WTC11 (cell line): ENCODE measurements at regions not wholly inside any gene's neighbourhood (a gene's known extent, or its start where the extent isn't known, plus 50 kb on each side); places are given as distances from the start of the nearest gene placed in this dataset.

ENCODE experiments used
- ATAC-seq: fragments of 200-7000 bp; cut with Tn5 transposase; 2 replicates; pipeline ENCODE4 v1.10.0; 2021; ENCODE audit warnings: mild to moderate bottlenecking, moderate library complexity
- CTCF ChIA-PET: fragments of 300-600 bp; sonication (Branson Sonifier 250); formaldehyde crosslinking; loops from one replicate; lab custom pipeline; 2021; ENCODE audit warnings: antibody characterized with exemption; lab: Charles Lee
- POLR2A ChIA-PET: fragments of 350-600 bp; sonication (Branson Sonifier 250); formaldehyde crosslinking; loops from one replicate; lab custom pipeline; 2021; ENCODE audit warnings: antibody characterized with exemption; lab: Charles Lee
- DNase-seq: peaks from one replicate; pipeline ENCODE4 v3.0.0; 2021; ENCODE audit warnings: low spot score
- H3K27ac Mint-ChIP-seq: 2 replicates; pipeline ENCODE4 v1.8.0; 2021; ENCODE audit warnings: mixed read lengths
- H3K27me3 Mint-ChIP-seq: 2 replicates; pipeline ENCODE4 v1.8.0; 2021; ENCODE audit warnings: low read depth, mild to moderate bottlenecking, moderate library complexity, mixed read lengths
- H3K36me3 Mint-ChIP-seq: 2 replicates; pipeline ENCODE4 v1.8.0; 2021; ENCODE audit warnings: mixed read lengths
- H3K4me1 Mint-ChIP-seq: 2 replicates; pipeline ENCODE4 v1.8.0; 2022; ENCODE audit warnings: mixed read lengths
- H3K4me3 Mint-ChIP-seq: 2 replicates; pipeline ENCODE4 v1.8.0; 2021; ENCODE audit warnings: mild to moderate bottlenecking, moderate library complexity, mixed read lengths
- H3K9me3 Mint-ChIP-seq: 2 replicates; pipeline ENCODE4 v1.8.0; 2021; ENCODE audit warnings: mixed read lengths
- ETV6 ChIP-seq: sonication (generic); formaldehyde crosslinking; IDR thresholded peaks from 2 replicates; pipeline ENCODE4 v1.8.1; 2022; ENCODE audit warnings: mild to moderate bottlenecking, missing genetic modification reagents
- FOXJ3 ChIP-seq: sonication (generic); formaldehyde crosslinking; IDR thresholded peaks from 2 replicates; pipeline ENCODE4 v1.9.0; 2021; ENCODE audit warnings: missing genetic modification reagents, mild to moderate bottlenecking, borderline replicate concordance
- FOXK1 ChIP-seq: sonication (generic); formaldehyde crosslinking; IDR thresholded peaks from 2 replicates; pipeline ENCODE4 v1.8.0; 2022; ENCODE audit warnings: mild to moderate bottlenecking, moderate library complexity, missing genetic modification reagents
- KAT7 ChIP-seq: sonication (generic); formaldehyde crosslinking; IDR thresholded peaks from 2 replicates; pipeline ENCODE4 v1.8.1; 2023; ENCODE audit warnings: missing genetic modification reagents, mild to moderate bottlenecking, borderline replicate concordance
- OVOL2 ChIP-seq: fragments of 250-450 bp; sonication (Bioruptor Pico); IDR thresholded peaks from 2 replicates; pipeline ENCODE4 v1.9.0; 2021; ENCODE audit warnings: mild to moderate bottlenecking, borderline replicate concordance
- RORB ChIP-seq: fragments of 250-450 bp; sonication (Bioruptor Pico); IDR thresholded peaks from 2 replicates; pipeline ENCODE4 v1.9.0; 2021; ENCODE audit warnings: mild to moderate bottlenecking
- TCF7 ChIP-seq: sonication (generic); formaldehyde crosslinking; IDR thresholded peaks from 2 replicates; pipeline ENCODE4 v1.8.0; 2022; ENCODE audit warnings: mild to moderate bottlenecking, low read depth, missing genetic modification reagents, moderate library complexity
- ZBTB21 ChIP-seq: sonication (generic); formaldehyde crosslinking; IDR thresholded peaks from 2 replicates; pipeline ENCODE4 v1.8.1; 2023; ENCODE audit warnings: mild to moderate bottlenecking, missing genetic modification reagents, borderline replicate concordance
- TF ChIP-seq, protein P1 (sequence below): fragments of 250-450 bp; sonication (Bioruptor Pico); IDR thresholded peaks from 2 replicates; pipeline ENCODE4 v1.9.0; 2021; ENCODE audit warnings: mild to moderate bottlenecking
- TF ChIP-seq, protein P2 (sequence below): sonication (generic); formaldehyde crosslinking; IDR thresholded peaks from 2 replicates; pipeline ENCODE4 v1.8.1; 2022; ENCODE audit warnings: mild to moderate bottlenecking, moderate library complexity, missing genetic modification reagents
- TF ChIP-seq, protein P3 (sequence below): sonication (generic); formaldehyde crosslinking; IDR thresholded peaks from 2 replicates; pipeline ENCODE4 v1.8.1; 2022; ENCODE audit warnings: low read depth, missing genetic modification reagents, borderline replicate concordance
- TF ChIP-seq, protein P4 (sequence below): sonication (generic); formaldehyde crosslinking; IDR thresholded peaks from 2 replicates; pipeline ENCODE4 v1.8.0; 2022; ENCODE audit warnings: mild to moderate bottlenecking, missing genetic modification reagents
- TF ChIP-seq, protein P5 (sequence below): sonication (generic); formaldehyde crosslinking; IDR thresholded peaks from 2 replicates; pipeline ENCODE4 v1.8.1; 2022; ENCODE audit warnings: low read depth, mild to moderate bottlenecking, moderate library complexity, missing genetic modification reagents, borderline replicate concordance
- TF ChIP-seq, protein P6 (sequence below): sonication (generic); formaldehyde crosslinking; IDR thresholded peaks from 2 replicates; pipeline ENCODE4 v1.8.1; 2022; ENCODE audit warnings: missing genetic modification reagents, borderline replicate concordance
- TF ChIP-seq, protein P7 (sequence below): sonication (generic); formaldehyde crosslinking; conservative IDR thresholded peaks from 2 replicates; pipeline ENCODE4 v1.8.1; 2022; ENCODE audit warnings: mild to moderate bottlenecking, missing genetic modification reagents
- TF ChIP-seq, protein P8 (sequence below): fragments of 250-450 bp; sonication (Bioruptor Pico); IDR thresholded peaks from 2 replicates; pipeline ENCODE4 v1.8.0; 2021; ENCODE audit warnings: mild to moderate bottlenecking
- TF ChIP-seq, protein P9 (sequence below): sonication (generic); formaldehyde crosslinking; IDR thresholded peaks from 2 replicates; pipeline ENCODE4 v1.8.0; 2022; ENCODE audit warnings: missing genetic modification reagents
- TF ChIP-seq, protein P10 (sequence below): sonication (generic); formaldehyde crosslinking; IDR thresholded peaks from 2 replicates; pipeline ENCODE4 v1.8.0; 2023; ENCODE audit warnings: missing genetic modification reagents

DNA sequence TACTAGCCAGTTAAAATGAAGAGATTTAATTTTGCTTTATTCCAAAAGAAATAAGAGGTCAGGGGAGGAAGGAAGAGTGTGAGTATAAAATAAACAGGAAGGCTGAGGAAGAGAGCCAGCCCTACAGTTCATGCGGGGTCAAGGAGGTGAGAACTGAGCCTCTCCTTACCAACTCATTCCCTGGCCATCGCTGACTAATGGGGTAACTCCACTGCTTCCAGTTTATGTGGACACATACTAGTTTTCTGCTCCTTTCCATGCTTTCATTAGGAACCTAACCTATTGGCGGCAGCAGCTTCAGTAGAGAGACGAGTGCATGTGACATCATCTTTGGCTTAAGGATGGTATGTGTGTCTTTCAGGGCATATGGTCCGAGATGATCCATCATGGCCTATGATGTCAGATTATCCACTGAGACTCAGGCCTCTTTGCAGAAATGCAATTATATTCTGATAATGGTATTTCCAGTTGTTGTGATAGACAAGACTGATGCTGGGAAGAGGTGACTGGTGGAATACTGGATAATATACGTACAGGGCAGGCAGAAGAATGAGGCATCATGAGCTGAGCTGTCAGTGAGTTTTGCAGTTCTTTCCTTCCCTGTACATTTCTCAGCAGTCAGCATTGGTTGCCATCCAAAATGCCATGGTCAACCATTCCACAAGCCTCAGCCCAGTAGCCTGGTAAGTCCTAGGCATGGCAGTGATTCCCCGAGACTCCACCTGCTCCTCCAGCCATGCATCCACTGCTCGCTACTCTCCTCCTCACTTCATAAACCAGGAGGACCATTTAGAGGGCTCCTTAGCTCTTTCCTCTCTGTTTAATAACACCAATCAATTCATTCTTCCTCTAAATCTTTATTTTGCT is 184.6 kb upstream of the OSR1 start:
- no peak for DNase-seq
- POLR2A ChIA-PET = no interaction called here
- Mint-ChIP-seq H3K27me3 (no peaks in the 10 kb centered on the region), H3K36me3 (no peaks in the 10 kb centered on the region), H3K27ac (no peak overlapping the region), H3K4me1 (no peaks in the 10 kb centered on the region; the same call in 1 of the 2 replicates), H3K4me3 (no peak overlapping the region)
- no peak for ATAC-seq
- CTCF ChIA-PET = interaction anchor here (2.1 kb wide), 1 partner anchor 166 kb away, joined by 5 read pairs; no protein-coding TSS in a partner anchor
- TF ChIP-seq, protein P1, sequence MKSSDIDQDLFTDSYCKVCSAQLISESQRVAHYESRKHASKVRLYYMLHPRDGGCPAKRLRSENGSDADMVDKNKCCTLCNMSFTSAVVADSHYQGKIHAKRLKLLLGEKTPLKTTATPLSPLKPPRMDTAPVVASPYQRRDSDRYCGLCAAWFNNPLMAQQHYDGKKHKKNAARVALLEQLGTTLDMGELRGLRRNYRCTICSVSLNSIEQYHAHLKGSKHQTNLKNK (CRISPR knock-in tag) = no peak
- TF ChIP-seq, protein P2, sequence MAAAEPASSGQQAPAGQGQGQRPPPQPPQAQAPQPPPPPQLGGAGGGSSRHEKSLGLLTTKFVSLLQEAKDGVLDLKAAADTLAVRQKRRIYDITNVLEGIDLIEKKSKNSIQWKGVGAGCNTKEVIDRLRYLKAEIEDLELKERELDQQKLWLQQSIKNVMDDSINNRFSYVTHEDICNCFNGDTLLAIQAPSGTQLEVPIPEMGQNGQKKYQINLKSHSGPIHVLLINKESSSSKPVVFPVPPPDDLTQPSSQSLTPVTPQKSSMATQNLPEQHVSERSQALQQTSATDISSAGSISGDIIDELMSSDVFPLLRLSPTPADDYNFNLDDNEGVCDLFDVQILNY (CRISPR knock-in tag) = no peak
- TF ChIP-seq, protein P3, sequence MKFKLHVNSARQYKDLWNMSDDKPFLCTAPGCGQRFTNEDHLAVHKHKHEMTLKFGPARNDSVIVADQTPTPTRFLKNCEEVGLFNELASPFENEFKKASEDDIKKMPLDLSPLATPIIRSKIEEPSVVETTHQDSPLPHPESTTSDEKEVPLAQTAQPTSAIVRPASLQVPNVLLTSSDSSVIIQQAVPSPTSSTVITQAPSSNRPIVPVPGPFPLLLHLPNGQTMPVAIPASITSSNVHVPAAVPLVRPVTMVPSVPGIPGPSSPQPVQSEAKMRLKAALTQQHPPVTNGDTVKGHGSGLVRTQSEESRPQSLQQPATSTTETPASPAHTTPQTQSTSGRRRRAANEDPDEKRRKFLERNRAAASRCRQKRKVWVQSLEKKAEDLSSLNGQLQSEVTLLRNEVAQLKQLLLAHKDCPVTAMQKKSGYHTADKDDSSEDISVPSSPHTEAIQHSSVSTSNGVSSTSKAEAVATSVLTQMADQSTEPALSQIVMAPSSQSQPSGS (CRISPR knock-in tag) = no peak
- TF ChIP-seq FOXJ3 (CRISPR knock-in tag) = no peak
- TF ChIP-seq ZBTB21 (CRISPR knock-in tag) = no peak
- TF ChIP-seq, protein P4, sequence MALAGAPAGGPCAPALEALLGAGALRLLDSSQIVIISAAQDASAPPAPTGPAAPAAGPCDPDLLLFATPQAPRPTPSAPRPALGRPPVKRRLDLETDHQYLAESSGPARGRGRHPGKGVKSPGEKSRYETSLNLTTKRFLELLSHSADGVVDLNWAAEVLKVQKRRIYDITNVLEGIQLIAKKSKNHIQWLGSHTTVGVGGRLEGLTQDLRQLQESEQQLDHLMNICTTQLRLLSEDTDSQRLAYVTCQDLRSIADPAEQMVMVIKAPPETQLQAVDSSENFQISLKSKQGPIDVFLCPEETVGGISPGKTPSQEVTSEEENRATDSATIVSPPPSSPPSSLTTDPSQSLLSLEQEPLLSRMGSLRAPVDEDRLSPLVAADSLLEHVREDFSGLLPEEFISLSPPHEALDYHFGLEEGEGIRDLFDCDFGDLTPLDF = no peak
- no peak for TF ChIP-seq OVOL2 (CRISPR knock-in tag)
- TF ChIP-seq, protein P5, sequence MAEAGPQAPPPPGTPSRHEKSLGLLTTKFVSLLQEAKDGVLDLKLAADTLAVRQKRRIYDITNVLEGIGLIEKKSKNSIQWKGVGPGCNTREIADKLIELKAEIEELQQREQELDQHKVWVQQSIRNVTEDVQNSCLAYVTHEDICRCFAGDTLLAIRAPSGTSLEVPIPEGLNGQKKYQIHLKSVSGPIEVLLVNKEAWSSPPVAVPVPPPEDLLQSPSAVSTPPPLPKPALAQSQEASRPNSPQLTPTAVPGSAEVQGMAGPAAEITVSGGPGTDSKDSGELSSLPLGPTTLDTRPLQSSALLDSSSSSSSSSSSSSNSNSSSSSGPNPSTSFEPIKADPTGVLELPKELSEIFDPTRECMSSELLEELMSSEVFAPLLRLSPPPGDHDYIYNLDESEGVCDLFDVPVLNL (CRISPR knock-in tag) = no peak
- TF ChIP-seq, protein P6, sequence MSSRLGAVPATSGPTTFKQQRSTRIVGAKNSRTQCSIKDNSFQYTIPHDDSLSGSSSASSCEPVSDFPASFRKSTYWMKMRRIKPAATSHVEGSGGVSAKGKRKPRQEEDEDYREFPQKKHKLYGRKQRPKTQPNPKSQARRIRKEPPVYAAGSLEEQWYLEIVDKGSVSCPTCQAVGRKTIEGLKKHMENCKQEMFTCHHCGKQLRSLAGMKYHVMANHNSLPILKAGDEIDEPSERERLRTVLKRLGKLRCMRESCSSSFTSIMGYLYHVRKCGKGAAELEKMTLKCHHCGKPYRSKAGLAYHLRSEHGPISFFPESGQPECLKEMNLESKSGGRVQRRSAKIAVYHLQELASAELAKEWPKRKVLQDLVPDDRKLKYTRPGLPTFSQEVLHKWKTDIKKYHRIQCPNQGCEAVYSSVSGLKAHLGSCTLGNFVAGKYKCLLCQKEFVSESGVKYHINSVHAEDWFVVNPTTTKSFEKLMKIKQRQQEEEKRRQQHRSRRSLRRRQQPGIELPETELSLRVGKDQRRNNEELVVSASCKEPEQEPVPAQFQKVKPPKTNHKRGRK (CRISPR knock-in tag) = no peak
- TF ChIP-seq, protein P7, sequence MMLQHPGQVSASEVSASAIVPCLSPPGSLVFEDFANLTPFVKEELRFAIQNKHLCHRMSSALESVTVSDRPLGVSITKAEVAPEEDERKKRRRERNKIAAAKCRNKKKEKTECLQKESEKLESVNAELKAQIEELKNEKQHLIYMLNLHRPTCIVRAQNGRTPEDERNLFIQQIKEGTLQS (CRISPR knock-in tag) = no peak
- TF ChIP-seq, protein P8, sequence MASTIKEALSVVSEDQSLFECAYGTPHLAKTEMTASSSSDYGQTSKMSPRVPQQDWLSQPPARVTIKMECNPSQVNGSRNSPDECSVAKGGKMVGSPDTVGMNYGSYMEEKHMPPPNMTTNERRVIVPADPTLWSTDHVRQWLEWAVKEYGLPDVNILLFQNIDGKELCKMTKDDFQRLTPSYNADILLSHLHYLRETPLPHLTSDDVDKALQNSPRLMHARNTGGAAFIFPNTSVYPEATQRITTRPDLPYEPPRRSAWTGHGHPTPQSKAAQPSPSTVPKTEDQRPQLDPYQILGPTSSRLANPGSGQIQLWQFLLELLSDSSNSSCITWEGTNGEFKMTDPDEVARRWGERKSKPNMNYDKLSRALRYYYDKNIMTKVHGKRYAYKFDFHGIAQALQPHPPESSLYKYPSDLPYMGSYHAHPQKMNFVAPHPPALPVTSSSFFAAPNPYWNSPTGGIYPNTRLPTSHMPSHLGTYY = no peak
- TF ChIP-seq RORB (CRISPR knock-in tag) = no peak
- TF ChIP-seq, protein P9, sequence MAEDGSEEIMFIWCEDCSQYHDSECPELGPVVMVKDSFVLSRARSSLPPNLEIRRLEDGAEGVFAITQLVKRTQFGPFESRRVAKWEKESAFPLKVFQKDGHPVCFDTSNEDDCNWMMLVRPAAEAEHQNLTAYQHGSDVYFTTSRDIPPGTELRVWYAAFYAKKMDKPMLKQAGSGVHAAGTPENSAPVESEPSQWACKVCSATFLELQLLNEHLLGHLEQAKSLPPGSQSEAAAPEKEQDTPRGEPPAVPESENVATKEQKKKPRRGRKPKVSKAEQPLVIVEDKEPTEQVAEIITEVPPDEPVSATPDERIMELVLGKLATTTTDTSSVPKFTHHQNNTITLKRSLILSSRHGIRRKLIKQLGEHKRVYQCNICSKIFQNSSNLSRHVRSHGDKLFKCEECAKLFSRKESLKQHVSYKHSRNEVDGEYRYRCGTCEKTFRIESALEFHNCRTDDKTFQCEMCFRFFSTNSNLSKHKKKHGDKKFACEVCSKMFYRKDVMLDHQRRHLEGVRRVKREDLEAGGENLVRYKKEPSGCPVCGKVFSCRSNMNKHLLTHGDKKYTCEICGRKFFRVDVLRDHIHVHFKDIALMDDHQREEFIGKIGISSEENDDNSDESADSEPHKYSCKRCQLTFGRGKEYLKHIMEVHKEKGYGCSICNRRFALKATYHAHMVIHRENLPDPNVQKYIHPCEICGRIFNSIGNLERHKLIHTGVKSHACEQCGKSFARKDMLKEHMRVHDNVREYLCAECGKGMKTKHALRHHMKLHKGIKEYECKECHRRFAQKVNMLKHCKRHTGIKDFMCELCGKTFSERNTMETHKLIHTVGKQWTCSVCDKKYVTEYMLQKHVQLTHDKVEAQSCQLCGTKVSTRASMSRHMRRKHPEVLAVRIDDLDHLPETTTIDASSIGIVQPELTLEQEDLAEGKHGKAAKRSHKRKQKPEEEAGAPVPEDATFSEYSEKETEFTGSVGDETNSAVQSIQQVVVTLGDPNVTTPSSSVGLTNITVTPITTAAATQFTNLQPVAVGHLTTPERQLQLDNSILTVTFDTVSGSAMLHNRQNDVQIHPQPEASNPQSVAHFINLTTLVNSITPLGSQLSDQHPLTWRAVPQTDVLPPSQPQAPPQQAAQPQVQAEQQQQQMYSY = no peak
- no peak for TF ChIP-seq ETV6 (CRISPR knock-in tag)
- no peak for TF ChIP-seq FOXK1
- TF ChIP-seq, protein P10, sequence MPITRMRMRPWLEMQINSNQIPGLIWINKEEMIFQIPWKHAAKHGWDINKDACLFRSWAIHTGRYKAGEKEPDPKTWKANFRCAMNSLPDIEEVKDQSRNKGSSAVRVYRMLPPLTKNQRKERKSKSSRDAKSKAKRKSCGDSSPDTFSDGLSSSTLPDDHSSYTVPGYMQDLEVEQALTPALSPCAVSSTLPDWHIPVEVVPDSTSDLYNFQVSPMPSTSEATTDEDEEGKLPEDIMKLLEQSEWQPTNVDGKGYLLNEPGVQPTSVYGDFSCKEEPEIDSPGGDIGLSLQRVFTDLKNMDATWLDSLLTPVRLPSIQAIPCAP (CRISPR knock-in tag) = no peak
- TF ChIP-seq KAT7 (CRISPR knock-in tag) = no peak
- TF ChIP-seq TCF7 (CRISPR knock-in tag) = no peak
- TF ChIP-seq, all 79 proteins: peak for 0
- H3K9me3 Mint-ChIP-seq = no peaks in the 10 kb centered on the region
